Activated naive CD4-positive, alpha-beta T cell treated with anti-CD3 and anti-CD28 coated beads for 36 hours (primary cell): ENCODE measurements at regions not wholly inside any gene's neighbourhood (a gene's known extent, or its start where the extent isn't known, plus 50 kb on each side); places are given as distances from the start of the nearest gene placed in this dataset.

Source experiments
- CTCF ChIA-PET: fragments of 350-600 bp; sonication (Branson Sonifier 250); formaldehyde crosslinking; loops from one replicate; lab custom pipeline; 2021; ENCODE audit warnings: antibody characterized with exemption; lab: Charles Lee
- DNase-seq: peaks from one replicate; pipeline ENCODE4 v3.0.0-alpha.2; 2020
- H3K27ac Mint-ChIP-seq: one replicate; pipeline ENCODE4 v1.8.0; 2021; ENCODE audit warnings: mild to moderate bottlenecking, mixed read lengths
- H3K27me3 Mint-ChIP-seq: one replicate; pipeline ENCODE4 v1.8.0; 2021; ENCODE audit warnings: low read depth, mixed read lengths
- H3K36me3 Mint-ChIP-seq: one replicate; pipeline ENCODE4 v1.8.0; 2021; ENCODE audit warnings: low read depth, mixed read lengths
- H3K4me1 Mint-ChIP-seq: one replicate; pipeline ENCODE4 v1.8.0; 2021; ENCODE audit warnings: low read depth, mixed read lengths
- H3K4me3 Mint-ChIP-seq: one replicate; pipeline ENCODE4 v1.8.0; 2021; ENCODE audit warnings: mild to moderate bottlenecking, moderate library complexity, mixed read lengths
- H3K9me3 Mint-ChIP-seq: one replicate; pipeline ENCODE4 v1.8.0; 2021; ENCODE audit warnings: mixed read lengths
- intact Hi-C: fragments of 100-400 bp; cut with micrococcal nuclease; formaldehyde crosslinking; loops from one replicate; pipeline ENCODE4 v1.15.1; 2023

DNA sequence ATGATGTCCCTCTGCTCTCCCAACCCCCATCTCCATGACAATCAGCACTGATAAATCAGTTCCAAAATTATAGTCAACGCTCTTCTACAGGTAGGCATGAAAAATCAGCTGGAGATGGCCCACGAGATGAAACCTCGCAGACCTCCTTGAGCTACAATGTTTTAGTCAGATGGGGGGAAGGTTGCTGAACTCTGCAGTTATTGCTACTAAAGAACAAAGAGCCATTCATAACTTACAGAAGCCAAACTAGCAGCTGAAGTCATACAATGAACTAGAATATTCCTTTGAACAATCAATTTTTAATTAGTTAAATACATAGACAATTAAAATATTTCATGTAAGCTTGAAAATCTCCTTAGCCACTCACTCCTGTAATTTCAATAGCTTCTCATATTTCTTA, 179.2 kb downstream of the NHLRC3 start:
- Mint-ChIP-seq H3K4me3 (no peak overlapping the region), H3K27me3 (peaks cover 25% of the 10 kb centered on the region), H3K27ac (no peak overlapping the region), H3K4me1 (no peaks in the 10 kb centered on the region), H3K36me3 (no peaks in the 10 kb centered on the region), H3K9me3 (peaks cover 5% of the 10 kb centered on the region)
- CTCF ChIA-PET = no interaction called here
- DNase-seq = no peak
- intact Hi-C loops = no loop called here

DNA sequence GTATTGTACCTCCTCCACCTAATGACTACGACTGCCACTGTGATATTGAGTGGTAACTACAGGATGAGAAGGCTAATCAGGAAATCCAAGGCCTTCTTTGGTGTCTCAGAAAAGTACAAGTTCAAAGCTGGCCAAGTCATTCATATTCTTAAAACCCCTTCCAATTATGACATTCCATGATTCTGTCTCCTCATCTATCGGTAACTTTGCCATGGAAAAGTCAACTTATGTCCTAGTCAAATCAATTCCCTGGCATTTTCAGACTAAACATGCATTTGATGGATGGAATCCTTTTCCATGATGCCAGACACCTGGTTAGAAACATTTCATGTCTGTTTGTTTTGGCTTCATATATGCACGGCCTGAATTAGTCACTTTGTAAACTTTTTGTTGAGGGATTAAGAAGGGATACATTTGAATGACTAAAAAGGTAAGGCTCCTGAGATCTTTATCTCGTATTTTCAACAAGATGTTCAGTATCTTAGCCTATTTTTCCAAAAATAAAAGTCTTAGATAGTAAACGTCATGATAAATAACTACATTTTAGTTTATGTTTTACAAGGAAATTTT, 186.5 kb downstream of the NHLRC3 start:
- Mint-ChIP-seq H3K27ac (no peak overlapping the region), H3K4me1 (no peaks in the 10 kb centered on the region), H3K36me3 (no peaks in the 10 kb centered on the region), H3K9me3 (peaks cover 5% of the 10 kb centered on the region), H3K27me3 (peaks cover 10% of the 10 kb centered on the region), H3K4me3 (no peak overlapping the region)
- no peak for DNase-seq
- intact Hi-C loops = no loop called here
- CTCF ChIA-PET = interaction anchor here (0.8 kb wide), 1 partner anchor 38 kb away, joined by 3 read pairs; no protein-coding TSS in a partner anchor

DNA sequence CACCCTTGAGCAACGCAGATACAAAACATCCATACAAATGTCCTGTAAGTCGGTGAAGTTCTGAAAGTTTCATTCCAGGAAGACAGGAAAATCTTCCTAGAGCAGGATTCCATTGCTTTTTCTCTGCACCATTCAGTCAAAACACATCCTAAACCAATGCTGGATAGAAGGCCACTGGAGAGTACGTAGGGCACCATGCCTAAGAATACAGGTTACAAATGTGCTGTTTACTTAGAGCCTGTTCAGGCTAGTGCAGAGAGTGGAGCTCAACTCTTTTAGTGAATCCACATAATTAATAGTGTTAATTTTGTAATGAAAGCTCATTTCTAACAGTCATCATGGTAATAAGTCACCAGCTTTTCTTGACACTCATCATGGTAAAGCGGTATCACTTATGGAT, 187.6 kb downstream of the NHLRC3 start:
- intact Hi-C loops = no loop called here
- peaks cover 10% of the 10 kb centered on the region for H3K27me3 Mint-ChIP-seq
- no peaks in the 10 kb centered on the region for H3K9me3 Mint-ChIP-seq
- no peak overlapping the region for H3K27ac Mint-ChIP-seq
- no peak overlapping the region for H3K4me3 Mint-ChIP-seq
- H3K4me1 Mint-ChIP-seq = no peaks in the 10 kb centered on the region
- DNase-seq = no peak
- CTCF ChIA-PET = interaction anchor here (0.5 to 0.8 kb wide), 2 partner anchors 13 to 1596 kb away, joined by 3 to 4 read pairs; no protein-coding TSS in a partner anchor
- no peaks in the 10 kb centered on the region for H3K36me3 Mint-ChIP-seq

GRCh38 chr13:39226359-39226758, 188.1 kb downstream of the NHLRC3 start:
- CTCF ChIA-PET = interaction anchor here (0.8 kb wide), 1 partner anchor 13 kb away, joined by 4 read pairs; no protein-coding TSS in a partner anchor
- intact Hi-C loops = no loop called here
- peaks cover 10% of the 10 kb centered on the region for H3K27me3 Mint-ChIP-seq
- H3K36me3 Mint-ChIP-seq = no peaks in the 10 kb centered on the region
- no peak for DNase-seq
- no peaks in the 10 kb centered on the region for H3K4me1 Mint-ChIP-seq
- H3K9me3 Mint-ChIP-seq = no peaks in the 10 kb centered on the region
- no peak overlapping the region for H3K4me3 Mint-ChIP-seq
- H3K27ac Mint-ChIP-seq = no peak overlapping the region

DNA sequence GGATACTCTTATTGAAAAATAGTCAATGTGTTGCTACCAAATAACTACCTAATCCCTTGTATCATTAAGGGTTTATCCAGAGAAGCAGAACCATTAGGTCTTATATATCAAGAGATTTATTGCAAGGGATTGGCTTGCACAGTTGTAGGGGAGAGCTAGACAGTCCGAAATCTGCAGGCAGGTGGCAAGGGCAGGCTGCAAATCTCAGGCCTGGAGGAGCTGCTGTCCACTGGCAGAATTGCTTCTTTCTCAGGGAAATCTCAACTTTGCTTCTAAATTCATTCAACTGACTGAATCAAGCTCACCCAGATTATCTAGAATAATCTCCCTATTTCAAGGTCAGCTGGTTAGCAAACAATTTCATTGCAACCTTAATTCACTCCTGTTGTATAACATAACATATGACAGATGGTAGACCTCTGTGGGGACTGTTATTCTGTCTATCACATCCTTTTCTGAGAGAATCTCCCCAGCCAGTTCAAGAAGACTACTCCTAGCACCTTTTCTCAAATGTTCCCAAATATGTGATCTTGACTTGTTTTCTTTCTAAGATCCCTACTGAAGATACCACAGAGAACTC, 194.2 kb downstream of the NHLRC3 start:
- no peaks in the 10 kb centered on the region for H3K4me1 Mint-ChIP-seq
- H3K9me3 Mint-ChIP-seq = no peaks in the 10 kb centered on the region
- H3K27me3 Mint-ChIP-seq = peaks cover 20% of the 10 kb centered on the region
- no peak overlapping the region for H3K27ac Mint-ChIP-seq
- no peak for DNase-seq
- intact Hi-C loops = no loop called here
- CTCF ChIA-PET = no interaction called here
- H3K36me3 Mint-ChIP-seq = no peaks in the 10 kb centered on the region
- no peak overlapping the region for H3K4me3 Mint-ChIP-seq

- CTCF ChIA-PET = no interaction called here
- no peak for DNase-seq
- Mint-ChIP-seq H3K4me1 (no peaks in the 10 kb centered on the region), H3K27ac (no peak overlapping the region), H3K27me3 (peaks cover 25% of the 10 kb centered on the region), H3K36me3 (no peaks in the 10 kb centered on the region), H3K4me3 (no peak overlapping the region), H3K9me3 (no peaks in the 10 kb centered on the region)
- intact Hi-C loops = no loop called here
These were observed 194.7 kb downstream of the NHLRC3 start for GRCh38 chr13:39232999-39233398.

DNA sequence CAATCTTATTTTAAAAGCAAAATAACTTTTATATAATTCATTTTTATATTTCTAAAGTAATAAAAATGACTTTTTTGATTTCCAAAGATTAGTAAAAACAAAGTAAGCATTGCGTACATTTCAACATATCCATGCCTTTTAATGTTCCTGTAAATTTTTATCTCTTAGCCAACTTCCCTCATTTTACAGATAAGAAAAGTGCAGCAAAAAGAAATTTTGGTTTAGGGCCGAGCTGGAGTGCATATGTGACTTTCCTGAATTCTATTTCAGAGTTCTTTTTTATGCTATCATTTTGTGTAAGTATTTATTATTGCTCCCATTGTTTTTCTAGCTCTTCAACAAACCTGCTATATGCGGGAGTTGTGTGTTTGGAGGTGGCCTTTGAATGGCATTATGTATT, 195.3 kb downstream of the NHLRC3 start:
- Mint-ChIP-seq H3K4me3 (no peak overlapping the region), H3K27me3 (peaks cover 30% of the 10 kb centered on the region), H3K27ac (no peak overlapping the region), H3K36me3 (no peaks in the 10 kb centered on the region), H3K4me1 (no peaks in the 10 kb centered on the region), H3K9me3 (no peaks in the 10 kb centered on the region)
- intact Hi-C loops = no loop called here
- CTCF ChIA-PET = no interaction called here
- DNase-seq = no peak

DNA sequence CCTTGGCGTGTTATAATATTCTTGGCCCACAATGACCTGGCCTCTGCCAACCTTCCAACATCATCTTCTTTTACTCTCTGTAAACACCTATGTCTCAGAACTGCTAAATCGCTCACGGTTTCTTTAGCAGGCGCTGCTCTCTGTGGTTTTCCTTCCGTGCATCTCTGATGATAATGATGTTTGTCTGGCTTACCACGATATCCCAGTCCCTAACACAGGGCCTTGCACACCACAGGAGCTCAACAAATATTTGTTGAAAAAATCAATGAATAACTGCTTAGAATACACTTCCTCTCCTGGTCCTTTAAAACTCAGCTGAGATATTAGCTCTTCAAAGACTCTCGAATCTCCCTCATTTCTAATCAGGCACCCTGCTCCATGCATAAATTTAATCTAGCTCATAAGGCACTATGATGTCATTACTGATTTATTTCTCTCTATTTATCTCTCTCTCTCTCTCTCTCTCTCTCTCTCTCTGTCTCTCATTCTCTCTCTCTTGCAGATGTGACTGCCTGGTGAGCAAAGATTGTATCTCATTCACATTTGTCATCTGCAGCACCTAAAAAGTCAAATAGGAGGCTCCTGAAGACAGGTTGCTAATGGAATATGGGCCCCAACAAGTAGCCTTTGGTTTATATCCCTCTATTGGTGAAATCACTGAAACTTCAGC, 206.4 kb downstream of the NHLRC3 start:
- H3K4me1 Mint-ChIP-seq = no peaks in the 10 kb centered on the region
- no peaks in the 10 kb centered on the region for H3K9me3 Mint-ChIP-seq
- no peak overlapping the region for H3K4me3 Mint-ChIP-seq
- CTCF ChIA-PET = interaction anchor here (0.8 kb wide), 1 partner anchor 9 kb away, joined by 3 read pairs; no protein-coding TSS in a partner anchor
- no peak overlapping the region for H3K27ac Mint-ChIP-seq
- peaks cover 26% of the 10 kb centered on the region for H3K27me3 Mint-ChIP-seq
- no peaks in the 10 kb centered on the region for H3K36me3 Mint-ChIP-seq
- DNase-seq = no peak
- intact Hi-C loops = no loop called here

GRCh38 chr13:39245688-39246087, 207.4 kb downstream of the NHLRC3 start:
- H3K27ac Mint-ChIP-seq = no peak overlapping the region
- no peaks in the 10 kb centered on the region for H3K36me3 Mint-ChIP-seq
- intact Hi-C loops = no loop called here
- H3K4me1 Mint-ChIP-seq = no peaks in the 10 kb centered on the region
- H3K27me3 Mint-ChIP-seq = peaks cover 23% of the 10 kb centered on the region
- no peaks in the 10 kb centered on the region for H3K9me3 Mint-ChIP-seq
- CTCF ChIA-PET = interaction anchor here (1.1 kb wide), 1 partner anchor 366 kb away, joined by 3 read pairs; no protein-coding TSS in a partner anchor
- no peak overlapping the region for H3K4me3 Mint-ChIP-seq
- no peak for DNase-seq

- no peak overlapping the region for H3K4me3 Mint-ChIP-seq
- CTCF ChIA-PET = interaction anchor here (0.5 to 0.7 kb wide), 2 partner anchors 79 to 199 kb away, joined by 3 to 4 read pairs; no protein-coding TSS in a partner anchor
- H3K27ac Mint-ChIP-seq = no peak overlapping the region
- H3K36me3 Mint-ChIP-seq = no peaks in the 10 kb centered on the region
- peaks cover 18% of the 10 kb centered on the region for H3K27me3 Mint-ChIP-seq
- H3K4me1 Mint-ChIP-seq = no peaks in the 10 kb centered on the region
- H3K9me3 Mint-ChIP-seq = no peaks in the 10 kb centered on the region
- no peak for DNase-seq
- intact Hi-C loops = no loop called here
These were observed 211.7 kb downstream of the NHLRC3 start for GRCh38 chr13:39249982-39250381.

GRCh38 chr13:39250440-39250839, 212.2 kb downstream of the NHLRC3 start:
- Mint-ChIP-seq H3K4me3 (no peak overlapping the region), H3K27ac (no peak overlapping the region), H3K9me3 (no peaks in the 10 kb centered on the region), H3K4me1 (no peaks in the 10 kb centered on the region), H3K27me3 (peaks cover 15% of the 10 kb centered on the region), H3K36me3 (no peaks in the 10 kb centered on the region)
- intact Hi-C loops = no loop called here
- no peak for DNase-seq
- CTCF ChIA-PET = interaction anchor here (0.7 kb wide), 1 partner anchor 78 kb away, joined by 3 read pairs; no protein-coding TSS in a partner anchor

GRCh38 chr13:39251340-39251739, 213.1 kb downstream of the NHLRC3 start:
- CTCF ChIA-PET = no interaction called here
- intact Hi-C loops = no loop called here
- Mint-ChIP-seq H3K9me3 (no peaks in the 10 kb centered on the region), H3K27me3 (peaks cover 8% of the 10 kb centered on the region), H3K4me1 (no peaks in the 10 kb centered on the region), H3K4me3 (no peak overlapping the region), H3K27ac (no peak overlapping the region), H3K36me3 (no peaks in the 10 kb centered on the region)
- no peak for DNase-seq
